MCF 10A (cell line): ENCODE measurements at regions not wholly inside any gene's neighbourhood (a gene's known extent, or its start where the extent isn't known, plus 50 kb on each side); places are given as distances from the start of the nearest gene placed in this dataset.

ENCODE experiments used
- BruUV-seq: library from RNA; stranded (reverse); fragments of 400-500 nt; replicated peaks from 2 replicates; lab custom pipeline; 2021; lab: Mats Ljungman, UMichigan
- CTCF ChIA-PET: fragments of 300-600 bp; sonication (Branson Sonifier 250); formaldehyde crosslinking; extraction: SDS; loops from one replicate; lab custom pipeline; 2021; ENCODE audit warnings: antibody characterized with exemption, inconsistent platforms; lab: Yijun Ruan, JAX
- POLR2A ChIA-PET: fragments of 300-600, 350-650 bp; sonication (Branson Sonifier 250); formaldehyde crosslinking; extraction: SDS; loops from one replicate; lab custom pipeline; 2020; ENCODE audit warnings: antibody characterized with exemption, inconsistent platforms; lab: Yijun Ruan, JAX
- DNase-seq: peaks from one replicate; pipeline ENCODE4 v3.0.0-alpha.2; 2018; ENCODE audit not compliant: unreplicated experiment
- H3K27ac Mint-ChIP-seq: one replicate; pipeline ENCODE4 v1.8.0; 2022; ENCODE audit warnings: mild to moderate bottlenecking, low read depth, mixed read lengths; ENCODE audit not compliant: unreplicated experiment
- H3K27me3 Mint-ChIP-seq: one replicate; pipeline ENCODE4 v1.8.0; 2022; ENCODE audit warnings: mixed read lengths; ENCODE audit not compliant: insufficient read depth, unreplicated experiment
- H3K36me3 Mint-ChIP-seq: one replicate; pipeline ENCODE4 v1.8.0; 2022; ENCODE audit warnings: mild to moderate bottlenecking, moderate library complexity, mixed read lengths; ENCODE audit not compliant: insufficient read depth, unreplicated experiment
- H3K4me1 Mint-ChIP-seq: one replicate; pipeline ENCODE4 v1.8.0; 2022; ENCODE audit warnings: mixed read lengths; ENCODE audit not compliant: insufficient read depth, unreplicated experiment
- H3K4me3 Mint-ChIP-seq: one replicate; pipeline ENCODE4 v1.8.0; 2022; ENCODE audit warnings: mild to moderate bottlenecking, moderate library complexity, mixed read lengths; ENCODE audit not compliant: unreplicated experiment
- H3K9me3 Mint-ChIP-seq: one replicate; pipeline ENCODE4 v1.8.0; 2022; ENCODE audit warnings: mixed read lengths; ENCODE audit not compliant: unreplicated experiment
- intact Hi-C: fragments of 100-400 bp; cut with micrococcal nuclease; formaldehyde crosslinking; loops from 2 replicates; pipeline ENCODE4 v1.14.1; 2022
- TF ChIP-seq, protein P1 (sequence below): fragments of 200-600 bp; IDR thresholded peaks from one replicate; pipeline ENCODE4 v1.8.0; 2022; ENCODE audit warnings: antibody characterized with exemption, mild to moderate bottlenecking; ENCODE audit not compliant: unreplicated experiment

DNA sequence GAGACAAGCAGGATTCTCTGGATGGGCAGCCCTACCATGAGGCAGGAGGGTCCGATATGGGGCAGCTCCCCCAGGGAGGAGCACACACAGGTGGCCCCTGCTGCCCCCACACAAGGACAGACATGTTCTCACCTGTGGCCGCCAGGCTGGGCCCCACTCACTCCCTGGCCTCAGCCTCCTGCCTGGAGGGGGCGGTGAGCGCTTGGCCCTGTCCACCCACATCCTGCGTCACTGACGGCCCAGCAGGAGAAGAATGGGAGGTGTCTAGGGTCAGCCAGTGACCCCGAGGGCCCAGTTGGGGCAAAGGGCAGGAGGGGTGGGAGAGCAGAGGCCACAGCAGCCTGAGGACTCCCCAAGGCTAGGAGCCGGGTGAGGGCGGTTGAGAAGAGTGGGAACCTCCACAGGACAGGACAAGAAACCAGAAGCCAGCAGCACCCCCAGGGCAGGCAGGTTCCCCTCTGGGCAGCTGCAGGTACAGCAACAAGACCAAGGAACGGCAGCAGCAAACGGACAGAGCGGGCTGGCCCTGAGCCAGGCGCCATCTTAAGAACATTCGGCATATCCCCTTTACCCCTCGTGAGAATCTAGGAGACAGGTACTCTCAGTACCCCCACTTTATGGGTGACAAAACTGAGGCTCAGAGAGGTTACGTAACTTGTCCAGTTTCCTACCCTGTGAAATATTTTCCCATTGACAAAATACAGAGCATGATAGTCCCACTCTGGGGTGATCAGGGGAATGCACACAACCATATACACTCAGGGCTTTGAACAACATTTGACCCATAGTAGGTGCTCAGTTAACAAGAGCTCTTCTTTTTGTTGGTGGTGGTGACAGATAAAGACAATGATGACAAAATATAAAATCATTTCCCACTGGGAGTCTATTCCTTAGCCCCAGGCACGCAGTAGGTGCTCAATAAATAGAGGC lies 74.3 kb downstream of the NCOR2 start:
- ChIA-PET CTCF (interaction anchor here (0.8 kb wide), 1 partner anchor 12 kb away, joined by 3 read pairs; no protein-coding TSS in a partner anchor), POLR2A (interaction anchor here (1.0 kb wide), 2 partner anchors 16 to 26 kb away, joined by 3 read pairs; no protein-coding TSS in a partner anchor)
- no peaks in the 10 kb centered on the region for H3K9me3 Mint-ChIP-seq
- H3K4me1 Mint-ChIP-seq: peaks cover 8% of the 10 kb centered on the region
- TF ChIP-seq, protein P1, sequence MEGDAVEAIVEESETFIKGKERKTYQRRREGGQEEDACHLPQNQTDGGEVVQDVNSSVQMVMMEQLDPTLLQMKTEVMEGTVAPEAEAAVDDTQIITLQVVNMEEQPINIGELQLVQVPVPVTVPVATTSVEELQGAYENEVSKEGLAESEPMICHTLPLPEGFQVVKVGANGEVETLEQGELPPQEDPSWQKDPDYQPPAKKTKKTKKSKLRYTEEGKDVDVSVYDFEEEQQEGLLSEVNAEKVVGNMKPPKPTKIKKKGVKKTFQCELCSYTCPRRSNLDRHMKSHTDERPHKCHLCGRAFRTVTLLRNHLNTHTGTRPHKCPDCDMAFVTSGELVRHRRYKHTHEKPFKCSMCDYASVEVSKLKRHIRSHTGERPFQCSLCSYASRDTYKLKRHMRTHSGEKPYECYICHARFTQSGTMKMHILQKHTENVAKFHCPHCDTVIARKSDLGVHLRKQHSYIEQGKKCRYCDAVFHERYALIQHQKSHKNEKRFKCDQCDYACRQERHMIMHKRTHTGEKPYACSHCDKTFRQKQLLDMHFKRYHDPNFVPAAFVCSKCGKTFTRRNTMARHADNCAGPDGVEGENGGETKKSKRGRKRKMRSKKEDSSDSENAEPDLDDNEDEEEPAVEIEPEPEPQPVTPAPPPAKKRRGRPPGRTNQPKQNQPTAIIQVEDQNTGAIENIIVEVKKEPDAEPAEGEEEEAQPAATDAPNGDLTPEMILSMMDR: no peak
- no peak overlapping the region for H3K27ac Mint-ChIP-seq
- H3K4me3 Mint-ChIP-seq: no peak overlapping the region
- intact Hi-C loops: no loop called here
- DNase-seq: no peak
- peaks cover 32% of the 10 kb centered on the region for H3K36me3 Mint-ChIP-seq
- TSS peak; percentile 20 for BruUV-seq
- no peaks in the 10 kb centered on the region for H3K27me3 Mint-ChIP-seq

DNA sequence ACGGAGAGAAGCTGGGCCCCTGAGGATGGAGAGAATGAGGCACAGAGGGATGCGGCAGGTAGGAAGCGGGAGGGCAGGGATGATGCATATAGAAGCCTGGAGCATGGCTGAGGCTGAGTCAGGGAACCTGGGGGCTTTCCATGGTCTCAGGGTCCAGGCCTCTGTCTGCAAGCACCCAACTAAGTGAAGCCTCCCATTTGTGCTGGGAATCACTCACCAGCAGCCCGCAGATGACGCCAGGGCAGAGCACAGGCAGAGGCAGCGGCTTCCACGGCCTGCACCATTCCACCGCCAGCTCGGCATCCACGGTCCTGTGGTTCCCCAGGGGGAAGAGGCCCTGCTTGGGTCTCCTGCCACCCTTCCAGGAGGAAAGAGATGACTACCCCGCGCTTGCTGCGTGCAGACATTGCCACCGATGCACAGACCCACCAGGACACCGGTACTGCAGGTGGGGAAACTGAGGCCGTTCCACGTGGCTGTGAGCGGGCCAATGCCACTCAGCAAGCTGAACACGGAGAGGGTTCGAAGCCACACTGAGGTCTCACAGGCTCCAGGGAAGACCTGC lies 75.5 kb downstream of the NCOR2 start:
- Mint-ChIP-seq H3K36me3 (peaks cover 39% of the 10 kb centered on the region), H3K9me3 (no peaks in the 10 kb centered on the region), H3K27me3 (no peaks in the 10 kb centered on the region), H3K4me3 (no peak overlapping the region), H3K4me1 (peaks cover 2% of the 10 kb centered on the region), H3K27ac (no peak overlapping the region)
- no peak for DNase-seq
- intact Hi-C loops: no loop called here
- POLR2A ChIA-PET: interaction anchor here (0.7 kb wide), 1 partner anchor 34 kb away, joined by 3 read pairs; no protein-coding TSS in a partner anchor
- CTCF ChIA-PET: interaction anchor here (0.6 to 0.7 kb wide), 2 partner anchors 11 to 128 kb away, joined by 3 read pairs; no protein-coding TSS in a partner anchor
- TF ChIP-seq, protein P1: no peak
- BruUV-seq: no TSS peak

DNA sequence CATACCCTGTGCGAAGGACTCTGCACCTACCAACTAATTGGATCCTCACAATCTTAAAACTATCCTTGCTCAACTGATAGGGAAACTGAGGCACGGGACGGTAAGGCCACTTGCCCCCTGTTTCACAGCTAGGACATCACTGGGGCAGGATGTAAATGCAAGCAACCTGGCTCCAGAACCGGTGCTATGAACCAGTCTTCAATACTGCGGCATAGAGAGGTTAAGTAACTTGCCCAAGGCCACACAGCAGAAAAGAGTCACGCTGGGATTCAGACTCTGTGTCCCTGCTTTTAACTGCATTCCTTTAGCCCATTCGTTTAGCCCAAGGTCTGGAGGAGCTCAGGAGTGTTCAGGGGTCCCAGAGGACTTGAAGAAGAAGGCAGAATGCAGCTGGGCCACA lies 76.1 kb downstream of the NCOR2 start:
- no peak overlapping the region for H3K27ac Mint-ChIP-seq
- peaks cover 41% of the 10 kb centered on the region for H3K36me3 Mint-ChIP-seq
- H3K4me1 Mint-ChIP-seq: no peaks in the 10 kb centered on the region
- TF ChIP-seq, protein P1: no peak
- no TSS peak for BruUV-seq
- no peaks in the 10 kb centered on the region for H3K27me3 Mint-ChIP-seq
- no peak for DNase-seq
- POLR2A ChIA-PET: interaction anchor here (0.5 kb wide), 1 partner anchor 680 kb away, joined by 5 read pairs; no protein-coding TSS in a partner anchor
- intact Hi-C loops: no loop called here
- CTCF ChIA-PET: no interaction called here
- H3K9me3 Mint-ChIP-seq: no peaks in the 10 kb centered on the region
- H3K4me3 Mint-ChIP-seq: no peak overlapping the region
